ENCODE measurements at regions not wholly inside any gene's neighbourhood (a gene's known extent, or its start where the extent isn't known, plus 50 kb on each side); places are given as distances from the start of the nearest gene placed in this dataset.
"Not testable (repeated sequence)": the region's sequence is repeated elsewhere in the genome, so short reads cannot be mapped to it uniquely, and the experiment has no call there.

- no peak for DNase-seq
Measured at GRCh38 chr15:69903470-69904469, 193.9 kb downstream of the TLE3 start.

- DNase-seq = no peak
Measured at GRCh38 chr15:69906256-69907185, 191.2 kb downstream of the TLE3 start.

- no peak for DNase-seq
Measured at GRCh38 chr15:69908060-69908459, 189.7 kb downstream of the TLE3 start.

DNA sequence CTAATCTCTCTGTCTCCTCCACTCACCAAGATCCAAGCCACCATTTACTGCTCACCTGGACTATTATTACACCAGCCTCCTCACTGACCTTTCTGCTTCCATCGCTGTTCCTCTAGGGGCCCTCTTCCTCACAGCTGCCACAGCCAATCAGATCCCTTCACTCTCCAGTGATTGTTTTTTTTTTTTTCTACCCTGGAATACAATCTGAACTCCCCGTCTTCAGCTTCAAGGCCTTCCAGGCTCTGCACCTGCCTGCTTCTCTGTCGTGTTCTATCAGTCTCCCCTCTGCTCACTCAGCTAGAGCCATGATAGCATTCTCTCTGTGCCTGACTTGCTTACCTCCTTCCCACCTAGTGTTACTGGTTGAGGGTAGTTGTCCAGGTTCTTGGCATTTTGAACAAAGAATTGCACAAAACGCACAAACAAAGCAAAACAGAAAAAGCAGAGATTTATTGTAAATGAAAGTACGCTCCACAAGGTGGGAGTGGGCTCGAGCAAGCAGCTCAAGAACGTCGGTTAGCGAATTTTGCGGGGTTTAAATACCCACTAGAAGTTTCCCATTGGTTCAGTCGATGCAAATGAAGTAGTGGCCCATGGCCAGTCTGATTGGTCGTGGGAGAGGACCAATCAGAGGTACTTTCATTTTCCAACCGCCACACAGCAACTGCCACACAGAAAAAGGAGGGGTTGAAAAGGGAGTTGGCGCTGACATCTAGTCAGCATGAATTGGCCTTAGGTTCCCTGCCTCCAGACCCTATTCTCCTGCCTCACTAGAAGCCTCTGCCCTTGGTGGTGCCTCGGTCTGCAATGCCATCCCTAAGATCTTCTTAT, 188.9 kb downstream of the TLE3 start:
- no peak for DNase-seq

GRCh38 chr15:69909719-69910444, 187.8 kb downstream of the TLE3 start:
- peak; percentile 17 for DNase-seq

DNA sequence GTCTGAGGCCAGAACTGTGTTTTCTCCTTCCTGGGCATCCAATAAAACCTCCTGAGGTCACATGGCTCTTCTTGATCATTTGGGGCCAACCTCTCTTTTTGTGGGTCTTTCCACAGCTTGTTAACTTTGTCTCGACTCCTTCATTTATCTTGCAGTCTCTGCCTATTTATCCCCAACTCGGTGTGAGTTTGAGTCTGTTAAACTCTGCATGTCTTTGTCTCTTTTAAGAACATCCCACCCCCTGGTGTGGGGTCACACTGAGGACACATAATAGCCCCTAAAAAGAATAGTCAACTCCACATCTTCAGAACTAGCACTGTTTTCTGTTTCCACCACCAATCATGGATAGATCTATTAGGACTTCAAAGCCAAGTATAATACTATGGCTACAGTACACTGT, 187.2 kb downstream of the TLE3 start:
- DNase-seq = no peak

GRCh38 chr15:69912116-69912515, 185.6 kb downstream of the TLE3 start:
- no peak for DNase-seq

DNA sequence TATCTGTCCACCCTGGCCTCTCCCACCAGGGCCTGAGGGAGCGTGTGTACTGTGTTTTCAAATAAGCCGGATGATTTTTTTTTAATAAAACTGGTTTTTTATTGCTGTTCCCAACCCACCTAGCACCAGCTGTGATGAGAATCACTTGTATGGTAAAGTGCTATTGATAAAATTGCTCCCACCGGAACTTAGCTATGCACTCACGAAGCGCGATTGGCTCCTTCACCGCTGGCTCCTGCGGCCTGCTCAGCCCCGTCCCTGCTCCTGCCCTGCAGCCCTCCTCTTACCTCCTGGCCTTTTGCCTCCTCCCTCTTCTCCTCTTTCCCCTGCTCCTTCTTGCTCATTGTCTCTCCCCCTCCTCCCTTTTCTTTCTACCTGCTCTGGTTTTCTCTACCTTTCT, 183.7 kb downstream of the TLE3 start:
- DNase-seq = no peak

DNA sequence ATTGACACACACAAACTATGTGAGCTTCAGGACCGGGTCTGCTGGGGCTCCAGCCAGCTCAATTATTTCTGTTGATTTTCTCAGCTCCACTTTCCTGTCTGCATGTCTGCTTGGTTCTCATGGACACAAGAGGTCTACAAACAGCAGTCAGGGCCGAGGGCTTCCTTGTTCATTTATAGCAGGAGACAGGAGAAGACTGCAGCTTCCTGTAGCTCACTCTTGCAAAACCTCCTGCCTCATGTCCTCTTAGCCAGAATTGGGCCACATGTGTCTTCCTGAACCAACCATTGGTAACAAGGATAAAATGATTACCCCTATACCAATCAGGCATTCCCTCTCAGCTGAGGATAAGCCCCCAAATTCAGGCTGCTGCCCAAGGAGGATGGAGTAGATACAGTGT, 182.8 kb downstream of the TLE3 start:
- peak; percentile 40 for DNase-seq

GRCh38 chr15:69916169-69916785, 181.4 kb downstream of the TLE3 start:
- no peak for DNase-seq

GRCh38 chr15:69917056-69917455, 180.7 kb downstream of the TLE3 start:
- no peak for DNase-seq

DNA sequence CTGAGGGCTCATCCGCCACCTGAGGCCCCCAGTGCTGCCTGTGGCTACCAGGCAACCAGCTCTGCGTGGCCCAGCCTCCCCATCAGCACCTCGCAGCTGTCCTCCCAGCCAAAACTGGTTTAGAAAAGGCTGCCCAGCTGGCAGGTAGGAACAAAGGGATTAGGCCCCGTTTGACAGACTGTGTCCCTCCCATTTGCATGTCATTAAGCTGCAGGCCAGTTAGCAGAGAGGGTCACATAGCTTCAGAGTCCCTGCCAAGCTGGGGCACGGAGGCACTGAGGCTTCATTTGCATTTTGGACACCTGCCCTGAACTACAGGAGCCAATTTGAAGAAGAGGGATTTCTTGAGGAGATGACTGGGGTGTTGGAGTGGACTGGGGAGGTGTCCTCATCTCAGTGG, 177.9 kb downstream of the TLE3 start:
- no peak for DNase-seq

GRCh38 chr15:69920221-69920620, 177.5 kb downstream of the TLE3 start:
- DNase-seq = no peak

GRCh38 chr15:69921626-69922619, 175.8 kb downstream of the TLE3 start:
- no peak for DNase-seq

DNA sequence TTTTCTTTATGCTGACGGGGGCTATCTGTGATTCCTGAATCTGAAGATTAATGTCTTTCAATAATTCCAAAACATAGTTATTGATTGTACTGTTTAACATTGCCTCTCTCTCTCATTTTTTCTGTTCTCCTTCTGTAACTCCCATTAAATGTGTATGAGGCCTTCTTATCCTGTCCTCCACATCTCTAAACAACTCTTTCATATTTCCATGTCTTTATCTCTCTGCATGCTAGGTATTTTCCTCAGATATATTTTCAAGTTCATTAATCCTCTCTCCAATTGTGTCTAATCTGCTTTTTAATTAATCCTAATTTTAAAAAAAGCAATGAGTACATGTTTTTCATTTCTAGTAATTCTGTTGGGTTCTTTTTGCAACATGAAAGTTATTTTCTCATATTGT, 173.2 kb downstream of the TLE3 start:
- no peak for DNase-seq

DNA sequence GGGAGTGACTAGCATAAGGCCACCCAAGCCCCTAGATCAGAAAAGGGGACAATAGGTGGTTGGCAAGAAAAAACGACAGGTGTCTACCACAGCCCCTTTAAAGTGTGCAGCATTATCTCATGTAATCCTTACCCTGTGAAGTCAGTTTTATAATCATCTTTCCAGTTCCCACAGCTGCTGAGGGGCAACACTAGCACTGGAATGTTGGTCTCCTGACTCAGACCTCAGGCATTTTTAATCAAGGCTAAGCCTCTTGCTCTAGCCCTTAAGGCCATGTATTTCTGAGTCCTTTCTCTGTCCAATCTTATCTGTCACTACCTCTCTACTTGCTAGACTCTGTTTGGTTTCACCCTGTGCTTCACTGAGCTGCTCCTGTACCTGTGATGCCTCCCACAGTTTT, 171.7 kb downstream of the TLE3 start:
- no peak for DNase-seq

- DNase-seq = no peak
Measured at GRCh38 chr15:69926721-69927120, 171.0 kb downstream of the TLE3 start.

DNA sequence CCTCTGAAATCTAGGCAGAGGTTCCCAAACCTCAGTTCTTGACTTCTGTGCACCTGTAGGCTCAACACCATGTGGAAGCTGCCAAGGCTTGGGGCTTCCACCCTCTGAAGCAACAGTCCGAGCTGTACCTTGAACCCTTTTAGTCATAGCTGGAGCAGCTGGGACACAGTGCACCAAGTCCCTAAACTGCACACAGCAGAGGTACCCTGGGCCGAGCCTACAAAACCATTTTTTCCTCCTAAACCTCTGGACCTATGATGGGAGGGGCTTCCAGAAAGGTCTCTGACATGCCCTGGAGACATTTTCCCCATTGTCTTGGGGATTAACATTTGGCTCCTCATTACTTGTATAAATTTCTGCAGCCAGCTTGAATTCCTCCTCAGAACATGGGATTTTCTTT, 168.8 kb downstream of the TLE3 start:
- not testable (repeated sequence) for DNase-seq

DNA sequence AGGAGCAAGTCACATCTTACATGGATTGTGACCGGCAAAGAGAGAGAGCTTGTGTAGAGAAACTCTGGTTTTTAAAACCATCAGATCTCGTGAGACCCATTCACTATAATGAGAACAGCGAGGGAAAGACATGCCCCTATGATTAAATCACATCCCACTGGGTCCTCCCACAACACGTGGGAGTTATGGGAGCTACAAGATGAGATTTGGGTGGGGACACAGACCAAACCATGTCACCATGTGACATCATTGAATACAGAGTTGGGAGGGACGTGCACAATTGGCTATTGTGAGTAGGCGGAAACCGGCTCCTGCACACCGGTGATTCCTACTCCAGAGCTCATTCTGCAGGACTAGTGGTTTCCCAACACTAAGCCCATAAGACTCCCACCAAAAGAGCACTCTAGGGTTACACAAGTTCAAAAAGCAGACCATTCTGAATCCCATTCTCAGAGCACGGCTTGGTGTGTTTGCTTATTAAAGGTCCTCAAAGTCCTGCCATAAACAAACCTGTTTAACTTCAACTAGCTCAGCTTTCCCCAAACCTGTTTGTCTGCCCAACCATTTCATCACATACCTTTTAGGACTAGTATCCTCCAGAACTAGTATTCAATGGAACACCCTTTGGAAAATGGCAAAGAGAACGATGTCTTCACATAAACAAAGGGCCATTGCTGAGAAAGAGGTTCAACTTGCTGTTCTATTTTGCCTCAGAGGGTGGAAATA, 167.6 kb downstream of the TLE3 start:
- DNase-seq = no peak

DNA sequence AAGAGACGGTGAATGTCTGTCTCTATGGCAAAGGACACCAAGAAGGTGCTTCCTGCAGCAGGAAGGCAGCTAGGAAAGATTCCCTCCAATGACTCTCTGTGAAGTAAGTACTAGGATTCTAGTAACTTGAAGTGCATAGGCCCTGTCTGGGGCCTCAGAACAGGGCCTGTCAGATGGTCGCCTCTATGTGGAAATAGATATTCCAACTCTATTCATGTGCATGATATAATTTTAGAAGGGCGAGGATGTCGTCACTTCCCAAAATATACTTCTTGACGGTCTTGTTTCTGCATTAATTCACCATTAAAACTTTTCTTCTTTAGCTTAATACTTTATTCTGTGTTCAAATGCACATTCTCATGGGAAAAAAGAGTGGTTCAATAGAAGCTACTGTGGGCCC, 167.0 kb downstream of the TLE3 start:
- DNase-seq = no peak
